OCI-LY1 (cell line): ENCODE measurements at regions not wholly inside any gene's neighbourhood (a gene's known extent, or its start where the extent isn't known, plus 50 kb on each side); places are given as distances from the start of the nearest gene placed in this dataset.

Source experiments
- CTCF ChIP-seq: fragments of 200-600 bp; sonication (generic), shearing (Covaris generic); IDR thresholded peaks from 2 replicates; pipeline ENCODE4 v1.5.1; 2017; ENCODE audit warnings: mild to moderate bottlenecking, antibody characterized with exemption, low read length, moderate library complexity, mixed read lengths
- EZH2 ChIP-seq: fragments of 200-600 bp; sonication (generic), shearing (Covaris generic); IDR thresholded peaks from 2 replicates; pipeline ENCODE4 v1.8.0; 2017; ENCODE audit warnings: borderline replicate concordance, mixed run types, mild to moderate bottlenecking, antibody characterized with exemption, low read length, moderate library complexity, mixed read lengths

GRCh38 chr4:156052116-156052515 lies 98.5 kb upstream of the CTSO start:
- TF ChIP-seq CTCF (no peak), EZH2 (no peak)
